HG03558 (cell line): ENCODE measurements at regions not wholly inside any gene's neighbourhood (a gene's known extent, or its start where the extent isn't known, plus 50 kb on each side); places are given as distances from the start of the nearest gene placed in this dataset.

Source experiments
- ATAC-seq: cut with Tn5 transposase; IDR thresholded peaks from one replicate; pipeline ENCODE4 v1.9.1; 2021; ENCODE audit warnings: moderate number of reproducible peaks; ENCODE audit not compliant: unreplicated experiment; ENCODE audit errors: extremely low read depth

GRCh38 chr12:84807249-84807648, 105.3 kb downstream of the SLC6A15 start:
- ATAC-seq: no peak

- ATAC-seq: no peak
Observed at GRCh38 chr12:84805474-84805858, 107.1 kb downstream of the SLC6A15 start.

- ATAC-seq: no peak
Observed at GRCh38 chr12:84804691-84805473, 107.7 kb downstream of the SLC6A15 start.

- no peak for ATAC-seq
Observed at GRCh38 chr12:84803661-84804060, 108.9 kb downstream of the SLC6A15 start.

- ATAC-seq: no peak
Observed at GRCh38 chr12:84802161-84802560, 110.4 kb downstream of the SLC6A15 start.

- no peak for ATAC-seq
Observed at GRCh38 chr12:84793558-84794367, 118.8 kb downstream of the SLC6A15 start.

- ATAC-seq: no peak
Observed at GRCh38 chr12:84791444-84791843, 121.2 kb downstream of the SLC6A15 start.

GRCh38 chr12:84789184-84789583, 123.4 kb downstream of the SLC6A15 start:
- no peak for ATAC-seq

- no peak for ATAC-seq
Observed at GRCh38 chr12:84787253-84787652, 125.3 kb downstream of the SLC6A15 start.

GRCh38 chr12:84786622-84787021, 126.0 kb downstream of the SLC6A15 start:
- no peak for ATAC-seq

GRCh38 chr12:84785951-84786350, 126.6 kb downstream of the SLC6A15 start:
- ATAC-seq: no peak

GRCh38 chr12:84785281-84785680, 127.3 kb downstream of the SLC6A15 start:
- ATAC-seq: no peak

- no peak for ATAC-seq
Observed at GRCh38 chr12:84779169-84779568, 133.4 kb downstream of the SLC6A15 start.

GRCh38 chr12:84772281-84772680, 140.3 kb downstream of the SLC6A15 start:
- ATAC-seq: no peak

- no peak for ATAC-seq
Observed at GRCh38 chr12:84767079-84767478, 145.5 kb downstream of the SLC6A15 start.

GRCh38 chr12:84766375-84766774, 146.2 kb downstream of the SLC6A15 start:
- ATAC-seq: no peak

- ATAC-seq: no peak
Observed at GRCh38 chr12:84764001-84764400, 148.6 kb downstream of the SLC6A15 start.

- ATAC-seq: no peak
Observed at GRCh38 chr12:84763107-84763506, 149.5 kb downstream of the SLC6A15 start.

- ATAC-seq: no peak
Observed at GRCh38 chr12:84760091-84760865, 152.3 kb downstream of the SLC6A15 start.

- no peak for ATAC-seq
Observed at GRCh38 chr12:84757978-84758377, 154.6 kb downstream of the SLC6A15 start.

GRCh38 chr12:84756961-84757360, 155.6 kb downstream of the SLC6A15 start:
- no peak for ATAC-seq
